Caco-2 (cell line): ENCODE measurements at regions not wholly inside any gene's neighbourhood (a gene's known extent, or its start where the extent isn't known, plus 50 kb on each side); places are given as distances from the start of the nearest gene placed in this dataset.
"Not testable (repeated sequence)": the region's sequence is repeated elsewhere in the genome, so short reads cannot be mapped to it uniquely, and the experiment has no call there.

ENCODE experiments used
- BruUV-seq: library from RNA; stranded (reverse); fragments of 400-500 nt; replicated peaks from 2 replicates; lab custom pipeline; 2021; lab: Mats Ljungman, UMichigan
- CTCF ChIA-PET: fragments of 300-600 bp; sonication (Branson Sonifier 250); formaldehyde crosslinking; loops from one replicate; lab custom pipeline; 2022; ENCODE audit warnings: antibody characterized with exemption; lab: Charles Lee
- POLR2A ChIA-PET: fragments of 300-600 bp; sonication (Branson Sonifier 250); formaldehyde crosslinking; loops from one replicate; lab custom pipeline; 2022; ENCODE audit warnings: antibody characterized with exemption; lab: Charles Lee
- DNase-seq, 2 experiments: peaks; one replicate each; pipeline versions ENCODE4 v3.0.0 to v3.0.0-alpha.2; 2020 to 2022
- H3K27me3 ChIP-seq: replicated peaks from 2 replicates; pipeline ENCODE4 v1.6.0; 2011; ENCODE audit warnings: low read length; ENCODE audit not compliant: control insufficient read depth, insufficient read depth
- H3K36me3 ChIP-seq: 2 replicates; pipeline ENCODE4 v1.5.1; 2011; ENCODE audit warnings: low read length; ENCODE audit not compliant: control insufficient read depth, insufficient read depth
- H3K4me1 ChIP-seq: fragments of 250-450 bp; sonication (Bioruptor Pico); 2 replicates; pipeline ENCODE4 v1.5.1; 2020; ENCODE audit warnings: mild to moderate bottlenecking
- H3K4me3 ChIP-seq: 2 replicates; pipeline ENCODE4 v1.5.1; 2011; ENCODE audit warnings: low read depth, mild to moderate bottlenecking, control low read depth, low read length
- H3K9me3 ChIP-seq: fragments of 250-450 bp; sonication (Bioruptor Pico); 2 replicates; pipeline ENCODE4 v1.5.1; 2020; ENCODE audit warnings: mild to moderate bottlenecking, moderate library complexity
- H3K27ac Mint-ChIP-seq: one replicate; pipeline ENCODE4 v1.8.0; 2022; ENCODE audit warnings: mixed read lengths; ENCODE audit not compliant: unreplicated experiment
- H3K27me3 Mint-ChIP-seq: one replicate; pipeline ENCODE4 v1.8.0; 2022; ENCODE audit warnings: mixed read lengths; ENCODE audit not compliant: insufficient read depth, unreplicated experiment
- H3K36me3 Mint-ChIP-seq: one replicate; pipeline ENCODE4 v1.8.0; 2022; ENCODE audit warnings: mild to moderate bottlenecking, mixed read lengths; ENCODE audit not compliant: insufficient read depth, unreplicated experiment
- H3K4me1 Mint-ChIP-seq: one replicate; pipeline ENCODE4 v1.8.0; 2022; ENCODE audit warnings: low read depth, mixed read lengths; ENCODE audit not compliant: unreplicated experiment
- H3K4me3 Mint-ChIP-seq: one replicate; pipeline ENCODE4 v1.8.0; 2022; ENCODE audit warnings: mild to moderate bottlenecking, moderate library complexity, mixed read lengths; ENCODE audit not compliant: unreplicated experiment
- H3K9me3 Mint-ChIP-seq: one replicate; pipeline ENCODE4 v1.8.0; 2022; ENCODE audit warnings: mixed read lengths; ENCODE audit not compliant: unreplicated experiment
- intact Hi-C: fragments of 100-400 bp; cut with micrococcal nuclease; formaldehyde crosslinking; loops from one replicate; pipeline ENCODE4 v1.10.0; 2022; ENCODE audit not compliant: unreplicated experiment
- TF ChIP-seq, protein P1 (sequence below), 2 experiments: fragments of 200-600 bp in 1 of 2; IDR thresholded peaks; 1 replicate in 1 of 2; 2 replicates in 1 of 2; pipeline versions ENCODE4 v1.5.1 to v1.8.0; 2011 to 2022; ENCODE audit warnings: antibody characterized with exemption in 1 of 2, control low read depth in 1 of 2, inconsistent platforms in 1 of 2, low read depth in 1 of 2, low read length in 1 of 2, mild to moderate bottlenecking in 1 of 2, moderate library complexity in 1 of 2; ENCODE audit not compliant: insufficient read depth in 1 of 2, severe bottlenecking in 1 of 2, unreplicated experiment in 1 of 2

GRCh38 chr6:109875973-109876372 lies 102.1 kb upstream of the GPR6 start:
- TF ChIP-seq, protein P1, sequence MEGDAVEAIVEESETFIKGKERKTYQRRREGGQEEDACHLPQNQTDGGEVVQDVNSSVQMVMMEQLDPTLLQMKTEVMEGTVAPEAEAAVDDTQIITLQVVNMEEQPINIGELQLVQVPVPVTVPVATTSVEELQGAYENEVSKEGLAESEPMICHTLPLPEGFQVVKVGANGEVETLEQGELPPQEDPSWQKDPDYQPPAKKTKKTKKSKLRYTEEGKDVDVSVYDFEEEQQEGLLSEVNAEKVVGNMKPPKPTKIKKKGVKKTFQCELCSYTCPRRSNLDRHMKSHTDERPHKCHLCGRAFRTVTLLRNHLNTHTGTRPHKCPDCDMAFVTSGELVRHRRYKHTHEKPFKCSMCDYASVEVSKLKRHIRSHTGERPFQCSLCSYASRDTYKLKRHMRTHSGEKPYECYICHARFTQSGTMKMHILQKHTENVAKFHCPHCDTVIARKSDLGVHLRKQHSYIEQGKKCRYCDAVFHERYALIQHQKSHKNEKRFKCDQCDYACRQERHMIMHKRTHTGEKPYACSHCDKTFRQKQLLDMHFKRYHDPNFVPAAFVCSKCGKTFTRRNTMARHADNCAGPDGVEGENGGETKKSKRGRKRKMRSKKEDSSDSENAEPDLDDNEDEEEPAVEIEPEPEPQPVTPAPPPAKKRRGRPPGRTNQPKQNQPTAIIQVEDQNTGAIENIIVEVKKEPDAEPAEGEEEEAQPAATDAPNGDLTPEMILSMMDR (IDR thresholded peaks at IDR 0.05; ENCODE audit: insufficient read depth in 1 of 2, low read depth in 1 of 2, low read length in 1 of 2, severe bottlenecking in 1 of 2, unreplicated experiment in 1 of 2) = no peak
- H3K36me3 Mint-ChIP-seq = no peaks in the 10 kb centered on the region
- CTCF ChIA-PET = no interaction called here
- Histone ChIP-seq H3K36me3 (no peaks in the 10 kb centered on the region), H3K4me1 (no peaks in the 10 kb centered on the region), H3K4me3 (no peak overlapping the region), H3K27me3 (no peaks in the 10 kb centered on the region), H3K9me3 (no peaks in the 10 kb centered on the region)
- H3K9me3 Mint-ChIP-seq = no peaks in the 10 kb centered on the region
- DNase-seq = no peak
- no TSS peak for BruUV-seq
- H3K27me3 Mint-ChIP-seq = peaks cover 15% of the 10 kb centered on the region
- POLR2A ChIA-PET = no interaction called here
- intact Hi-C loops = no loop called here
- no peaks in the 10 kb centered on the region for H3K4me1 Mint-ChIP-seq
- H3K4me3 Mint-ChIP-seq = no peak overlapping the region
- H3K27ac Mint-ChIP-seq = no peak overlapping the region

DNA sequence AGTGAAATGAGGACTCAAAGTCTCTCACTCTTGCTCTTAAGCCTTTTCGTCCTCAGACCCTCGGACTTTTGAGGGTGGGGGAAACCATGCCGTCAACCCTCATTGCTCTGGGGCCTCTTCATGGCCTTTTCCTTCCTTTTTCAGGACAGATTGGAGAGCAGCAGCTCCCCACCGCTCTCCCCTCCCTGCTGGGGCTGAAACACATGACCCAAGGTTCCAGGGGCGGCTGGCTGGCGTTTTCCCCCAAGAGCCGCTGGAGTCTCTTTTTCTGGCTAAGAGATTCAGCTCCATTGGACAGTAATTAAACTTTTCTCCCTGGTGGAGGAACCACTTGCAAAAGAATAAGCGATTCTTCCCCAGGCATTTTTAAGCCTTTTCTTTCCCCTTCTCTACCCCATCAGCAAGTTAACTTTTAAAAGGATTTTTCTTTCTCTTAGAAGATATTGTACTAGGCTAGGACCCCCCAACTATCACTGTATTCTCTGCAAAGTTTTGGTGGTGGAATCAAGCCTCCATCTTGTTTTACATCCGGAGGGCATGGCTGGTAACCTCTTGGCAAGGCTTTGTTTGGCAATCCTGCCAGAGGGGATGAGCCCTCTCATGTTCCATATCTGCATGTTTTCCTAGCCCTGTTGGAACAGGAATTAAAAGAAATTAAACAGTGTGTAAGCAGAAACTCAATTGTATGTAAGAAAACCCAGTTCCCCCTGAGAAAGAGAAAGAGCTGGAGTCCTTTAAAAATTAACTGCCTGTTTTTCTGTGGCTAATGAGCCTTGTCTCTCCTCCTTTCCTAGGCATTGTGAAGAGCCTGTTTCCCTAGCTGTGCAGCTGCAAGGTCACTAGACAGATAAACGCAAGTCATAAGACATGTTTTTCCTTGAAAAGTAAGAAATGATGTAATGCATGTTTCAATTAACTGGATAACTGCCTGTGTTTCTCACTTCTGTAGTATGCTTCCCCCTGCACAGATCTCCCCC lies 100.8 kb upstream of the GPR6 start:
- intact Hi-C loops = no loop called here
- Histone ChIP-seq H3K36me3 (no peaks in the 10 kb centered on the region), H3K4me1 (no peaks in the 10 kb centered on the region), H3K9me3 (no peaks in the 10 kb centered on the region), H3K4me3 (no peak overlapping the region), H3K27me3 (no peaks in the 10 kb centered on the region)
- TF ChIP-seq, protein P1 (IDR thresholded peaks at IDR 0.05; ENCODE audit: insufficient read depth in 1 of 2, low read depth in 1 of 2, low read length in 1 of 2, severe bottlenecking in 1 of 2, unreplicated experiment in 1 of 2) = no peak
- POLR2A ChIA-PET = no interaction called here
- no peak for DNase-seq
- CTCF ChIA-PET = no interaction called here
- no TSS peak for BruUV-seq
- no peak overlapping the region for H3K27ac Mint-ChIP-seq
- H3K27me3 Mint-ChIP-seq = peaks cover 15% of the 10 kb centered on the region
- H3K4me1 Mint-ChIP-seq = no peaks in the 10 kb centered on the region
- no peaks in the 10 kb centered on the region for H3K36me3 Mint-ChIP-seq
- no peaks in the 10 kb centered on the region for H3K9me3 Mint-ChIP-seq
- H3K4me3 Mint-ChIP-seq = no peak overlapping the region

DNA sequence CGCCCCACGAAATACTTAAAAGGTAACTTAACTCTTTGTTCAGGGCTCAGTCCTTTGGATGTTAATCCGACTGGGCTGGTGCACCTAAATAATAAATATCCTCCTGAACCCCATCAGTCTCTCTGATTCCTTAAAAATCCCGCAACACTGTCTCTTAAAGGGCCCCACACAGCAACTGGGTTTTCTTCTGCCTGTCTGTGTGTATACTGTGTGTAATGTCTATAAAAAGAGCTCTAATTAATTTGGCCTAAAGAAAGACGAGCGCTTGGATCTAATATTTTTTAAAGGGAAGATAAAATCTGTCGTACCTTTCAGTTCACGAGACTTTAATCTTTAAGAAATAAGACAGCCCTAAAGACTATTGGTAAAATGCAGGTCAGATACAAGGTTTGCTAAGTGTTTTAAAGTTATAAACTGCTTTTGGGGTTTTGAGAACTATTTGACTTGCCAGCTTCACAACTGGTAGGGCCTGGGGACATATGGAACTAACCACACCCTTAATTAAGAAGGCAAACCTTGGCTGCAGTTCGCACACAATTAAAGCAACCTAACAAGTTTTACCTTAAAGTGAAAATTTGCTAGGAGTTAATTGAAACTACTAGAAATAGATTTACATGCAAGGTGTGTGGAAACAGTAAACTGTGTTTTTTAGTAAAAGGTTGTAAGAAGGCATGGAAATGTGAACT lies 100.0 kb upstream of the GPR6 start:
- intact Hi-C loops, H3K9me3 Mint-ChIP-seq, H3K27ac Mint-ChIP-seq, POLR2A ChIA-PET, H3K4me1 ChIP-seq, CTCF ChIA-PET, H3K4me3 Mint-ChIP-seq, H3K36me3 Mint-ChIP-seq, H3K4me3 ChIP-seq, H3K4me1 Mint-ChIP-seq, H3K36me3 ChIP-seq, DNase-seq, BruUV-seq, H3K27me3 ChIP-seq, H3K9me3 ChIP-seq: not testable (repeated sequence)
- peaks cover 13% of the 10 kb centered on the region for H3K27me3 Mint-ChIP-seq

DNA sequence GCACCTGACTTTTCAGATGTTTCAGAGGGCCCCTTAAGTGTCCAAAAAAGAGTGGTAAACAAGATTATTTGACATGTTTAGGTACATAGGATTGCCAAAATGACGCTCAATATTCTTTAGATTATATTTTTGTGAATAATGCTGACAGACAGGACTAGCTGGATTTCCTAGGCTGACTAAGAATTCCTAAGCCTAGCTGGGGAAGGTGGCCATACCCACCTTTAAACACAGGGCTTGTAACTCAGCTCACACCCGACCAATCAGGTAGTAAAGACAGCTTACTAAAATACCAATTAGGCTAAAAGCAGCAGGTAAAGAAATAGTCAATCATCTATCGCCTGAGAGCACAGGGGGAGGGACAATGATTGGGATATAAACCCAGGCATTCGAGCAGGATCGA lies 99.0 kb upstream of the GPR6 start:
- H3K4me1 ChIP-seq, H3K27me3 ChIP-seq, POLR2A ChIA-PET, H3K36me3 ChIP-seq, CTCF ChIA-PET, H3K9me3 ChIP-seq, H3K9me3 Mint-ChIP-seq, H3K4me3 Mint-ChIP-seq, H3K4me3 ChIP-seq, intact Hi-C loops, BruUV-seq, DNase-seq, H3K4me1 Mint-ChIP-seq, H3K27ac Mint-ChIP-seq, H3K36me3 Mint-ChIP-seq: not testable (repeated sequence)
- H3K27me3 Mint-ChIP-seq = peaks cover 13% of the 10 kb centered on the region
